Suprapubic skin (tissue), 4 donors: ENCODE measurements at regions not wholly inside any gene's neighbourhood (a gene's known extent, or its start where the extent isn't known, plus 50 kb on each side); places are given as distances from the start of the nearest gene placed in this dataset.

Source experiments
- DNase-seq, 2 donors: peaks; one replicate each; pipeline ENCODE4 v3.0.0-alpha.2; 2019; ENCODE audit warnings: low spot score in 2 of 2
- H3K27ac ChIP-seq: fragments of 200-600 bp; sonication (generic); one replicate; pipeline ENCODE4 v1.5.1; 2019
- H3K27me3 ChIP-seq: fragments of 200-600 bp; sonication (generic); one replicate; pipeline ENCODE4 v1.5.1; 2019
- H3K36me3 ChIP-seq: fragments of 200-600 bp; sonication (generic); one replicate; pipeline ENCODE4 v1.5.1; 2019
- H3K4me1 ChIP-seq: fragments of 200-600 bp; sonication (generic); one replicate; pipeline ENCODE4 v1.5.1; 2019
- H3K4me3 ChIP-seq: fragments of 200-600 bp; sonication (generic); one replicate; pipeline ENCODE4 v1.5.1; 2019; ENCODE audit warnings: mild to moderate bottlenecking
- H3K9me3 ChIP-seq: fragments of 200-600 bp; sonication (generic); one replicate; pipeline ENCODE4 v1.5.1; 2019
- EP300 ChIP-seq: sonication (generic); formaldehyde crosslinking; IDR thresholded peaks from one replicate; pipeline ENCODE4 v1.6.1; 2017; ENCODE audit warnings: antibody characterized with exemption
- POLR2A ChIP-seq, 2 donors: fragments of 450-650 bp; IDR thresholded peaks; one replicate each; pipeline ENCODE4 v1.6.1; 2017; ENCODE audit warnings: antibody characterized with exemption in 2 of 2, mild to moderate bottlenecking in 2 of 2, moderate library complexity in 2 of 2
- POLR2AphosphoS5 ChIP-seq, 3 donors: sonication (generic); formaldehyde crosslinking; IDR thresholded peaks; one replicate each; pipeline ENCODE4 v1.6.1; 2017; ENCODE audit warnings: antibody characterized with exemption in 3 of 3
- WGBS: methylation state at CpG from one replicate; pipeline ENCODE4 v1.1.5; 2018; 5-methylcytosine and 5-hydroxymethylcytosine counted together
- TF ChIP-seq, protein P1 (sequence below), 2 donors: fragments of 200-600 bp in 1 of 2; fragments of 450-650 bp in 1 of 2; sonication (generic) in 1 of 2; IDR thresholded peaks; one replicate each; pipeline ENCODE4 v1.5.1; 2016 to 2019; ENCODE audit warnings: antibody characterized with exemption in 2 of 2, mild to moderate bottlenecking in 1 of 2, moderate library complexity in 1 of 2

- TF ChIP-seq EP300: no peak
- TF ChIP-seq, protein P1, sequence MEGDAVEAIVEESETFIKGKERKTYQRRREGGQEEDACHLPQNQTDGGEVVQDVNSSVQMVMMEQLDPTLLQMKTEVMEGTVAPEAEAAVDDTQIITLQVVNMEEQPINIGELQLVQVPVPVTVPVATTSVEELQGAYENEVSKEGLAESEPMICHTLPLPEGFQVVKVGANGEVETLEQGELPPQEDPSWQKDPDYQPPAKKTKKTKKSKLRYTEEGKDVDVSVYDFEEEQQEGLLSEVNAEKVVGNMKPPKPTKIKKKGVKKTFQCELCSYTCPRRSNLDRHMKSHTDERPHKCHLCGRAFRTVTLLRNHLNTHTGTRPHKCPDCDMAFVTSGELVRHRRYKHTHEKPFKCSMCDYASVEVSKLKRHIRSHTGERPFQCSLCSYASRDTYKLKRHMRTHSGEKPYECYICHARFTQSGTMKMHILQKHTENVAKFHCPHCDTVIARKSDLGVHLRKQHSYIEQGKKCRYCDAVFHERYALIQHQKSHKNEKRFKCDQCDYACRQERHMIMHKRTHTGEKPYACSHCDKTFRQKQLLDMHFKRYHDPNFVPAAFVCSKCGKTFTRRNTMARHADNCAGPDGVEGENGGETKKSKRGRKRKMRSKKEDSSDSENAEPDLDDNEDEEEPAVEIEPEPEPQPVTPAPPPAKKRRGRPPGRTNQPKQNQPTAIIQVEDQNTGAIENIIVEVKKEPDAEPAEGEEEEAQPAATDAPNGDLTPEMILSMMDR (IDR thresholded peaks at IDR 0.05): no peak
- no peak for TF ChIP-seq POLR2A (IDR thresholded peaks at IDR 0.05)
- no peak for TF ChIP-seq POLR2AphosphoS5 (IDR thresholded peaks at IDR 0.05)
- peak in 1 of 2 donors; percentile 56 for DNase-seq
- H3K27ac ChIP-seq: no peak overlapping the region
- H3K27me3 ChIP-seq: peaks cover 4% of the 10 kb centered on the region
- no peaks in the 10 kb centered on the region for H3K36me3 ChIP-seq
- H3K4me3 ChIP-seq: no peak overlapping the region
- 50% methylated on average over 2 of the region's 2 CpGs for WGBS
- no peaks in the 10 kb centered on the region for H3K9me3 ChIP-seq
- H3K4me1 ChIP-seq: peaks cover 23% of the 10 kb centered on the region
Observed at GRCh38 chr5:110054240-110054639, 364.5 kb downstream of the MAN2A1 start.

GRCh38 chr5:110055302-110055701 is 365.6 kb downstream of the MAN2A1 start:
- H3K36me3 ChIP-seq: no peaks in the 10 kb centered on the region
- H3K4me1 ChIP-seq: peaks cover 23% of the 10 kb centered on the region
- no peak overlapping the region for H3K4me3 ChIP-seq
- no peak overlapping the region for H3K27ac ChIP-seq
- no peak for TF ChIP-seq EP300
- TF ChIP-seq POLR2AphosphoS5 (IDR thresholded peaks at IDR 0.05): no peak
- H3K9me3 ChIP-seq: no peaks in the 10 kb centered on the region
- no peak for DNase-seq
- 12% methylated on average over 2 of the region's 2 CpGs for WGBS
- H3K27me3 ChIP-seq: peaks cover 4% of the 10 kb centered on the region

DNA sequence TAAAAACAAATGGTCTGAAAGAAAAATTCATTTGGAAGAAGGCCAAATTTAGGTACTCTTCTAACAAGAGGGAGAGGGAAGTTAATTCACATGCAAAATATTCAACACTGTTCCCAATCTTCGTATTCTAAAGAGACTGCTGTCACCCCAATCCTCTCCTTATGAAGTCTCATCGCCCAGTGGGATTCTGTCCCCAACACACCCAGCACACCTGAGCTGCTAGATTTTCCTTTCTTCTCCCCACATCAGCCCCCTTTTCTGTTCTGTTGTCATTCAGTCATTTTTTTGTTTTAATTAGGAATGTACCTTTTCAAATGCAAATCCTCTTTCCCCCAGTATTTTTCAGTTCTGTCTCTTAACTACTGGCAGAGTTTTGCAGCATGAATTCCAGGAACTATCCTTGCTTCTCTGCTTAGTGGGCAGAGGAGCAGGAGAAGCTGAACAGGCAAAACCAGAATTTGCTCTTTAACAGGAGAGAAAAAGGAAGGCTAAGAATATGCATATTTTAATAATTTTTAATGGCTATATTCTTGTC is 366.9 kb downstream of the MAN2A1 start:
- peaks cover 4% of the 10 kb centered on the region for H3K27me3 ChIP-seq
- no peak overlapping the region for H3K4me3 ChIP-seq
- H3K27ac ChIP-seq: no peak overlapping the region
- TF ChIP-seq POLR2AphosphoS5 (IDR thresholded peaks at IDR 0.05) (no peak), POLR2A (IDR thresholded peaks at IDR 0.05) (no peak), EP300 (no peak)
- TF ChIP-seq, protein P1 (IDR thresholded peaks at IDR 0.05): no peak
- 75% methylated on average over 2 of the region's 2 CpGs for WGBS
- no peak for DNase-seq
- H3K9me3 ChIP-seq: no peaks in the 10 kb centered on the region
- H3K36me3 ChIP-seq: no peaks in the 10 kb centered on the region
- H3K4me1 ChIP-seq: peaks cover 23% of the 10 kb centered on the region

DNA sequence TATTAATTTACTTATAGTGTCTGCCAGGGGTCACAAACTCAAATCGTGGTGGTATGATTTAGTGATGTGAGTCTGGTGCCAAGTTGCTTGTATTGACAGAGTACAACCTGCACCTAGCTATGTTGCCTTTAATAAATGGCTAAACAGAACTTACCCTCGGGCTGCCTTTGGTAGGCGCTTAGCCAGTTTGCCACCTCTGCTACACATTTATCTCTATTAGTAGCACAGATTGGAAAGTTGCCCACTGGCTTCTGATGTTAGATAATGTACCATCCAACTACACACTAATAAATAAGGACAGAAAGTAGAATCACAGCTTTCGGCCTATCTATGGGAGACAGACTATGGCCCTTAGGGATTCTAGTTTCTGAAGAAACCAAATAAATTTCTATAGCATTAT is 368.4 kb downstream of the MAN2A1 start:
- H3K4me3 ChIP-seq: no peak overlapping the region
- TF ChIP-seq POLR2AphosphoS5 (IDR thresholded peaks at IDR 0.05): no peak
- H3K36me3 ChIP-seq: no peaks in the 10 kb centered on the region
- 55% methylated on average over 4 of the region's 4 CpGs for whole genome bisulfite sequencing
- no peak for DNase-seq
- no peaks in the 10 kb centered on the region for H3K27me3 ChIP-seq
- no peaks in the 10 kb centered on the region for H3K9me3 ChIP-seq
- H3K4me1 ChIP-seq: peaks cover 23% of the 10 kb centered on the region
- no peak overlapping the region for H3K27ac ChIP-seq

GRCh38 chr5:110062246-110062645 is 372.5 kb downstream of the MAN2A1 start:
- WGBS: 72% methylated on average over 1 of the region's 1 CpG
- no peak for TF ChIP-seq POLR2A (IDR thresholded peaks at IDR 0.05)
- no peak for TF ChIP-seq EP300
- TF ChIP-seq POLR2AphosphoS5 (IDR thresholded peaks at IDR 0.05): no peak
- TF ChIP-seq, protein P1 (IDR thresholded peaks at IDR 0.05): no peak
- Histone ChIP-seq H3K27me3 (no peaks in the 10 kb centered on the region), H3K4me3 (no peak overlapping the region), H3K9me3 (no peaks in the 10 kb centered on the region), H3K4me1 (peaks cover 6% of the 10 kb centered on the region), H3K27ac (no peak overlapping the region), H3K36me3 (no peaks in the 10 kb centered on the region)
- no peak for DNase-seq

DNA sequence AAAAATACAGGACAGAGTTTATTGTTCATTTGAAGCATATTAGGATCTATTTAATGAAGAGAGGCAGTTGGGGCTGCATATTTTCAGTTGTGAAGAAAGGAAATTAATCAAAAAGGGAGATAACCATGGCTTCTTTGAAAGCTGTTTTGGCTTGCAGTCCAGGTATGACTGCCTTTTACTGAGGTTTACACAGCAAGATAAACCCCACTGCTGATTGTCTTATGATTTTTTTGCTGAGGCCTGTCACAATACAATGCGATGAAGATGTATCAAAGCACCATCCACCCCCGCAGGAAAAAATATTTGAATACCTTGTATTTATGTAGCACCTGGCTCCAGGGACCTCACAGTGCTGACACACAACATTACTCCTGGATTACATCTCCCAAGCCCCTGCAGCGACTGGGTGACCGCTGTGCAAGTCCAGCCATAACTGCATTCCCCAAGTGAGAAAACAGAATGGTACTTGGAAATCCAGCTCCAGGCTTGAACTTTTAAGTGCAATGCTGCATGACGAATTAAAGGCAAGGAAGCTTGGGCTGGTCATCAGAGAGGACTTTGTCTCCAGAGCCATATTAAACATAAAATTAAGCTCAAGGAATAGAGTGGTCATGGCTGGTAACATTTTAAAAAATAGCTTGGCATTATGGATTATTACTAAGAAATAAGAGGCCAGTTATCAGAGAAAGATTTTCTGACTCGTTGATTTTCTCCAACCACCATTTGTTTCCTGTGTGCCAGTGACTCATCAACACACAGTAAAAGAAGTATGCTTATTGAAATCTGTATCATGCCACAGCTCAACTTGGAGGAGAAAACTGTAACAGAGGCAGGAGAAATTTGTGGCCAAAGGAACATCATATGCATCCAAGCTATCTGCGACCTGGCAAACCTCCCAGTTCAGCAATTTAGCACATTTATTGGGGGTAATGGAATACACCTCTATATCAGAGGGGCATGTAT is 374.2 kb downstream of the MAN2A1 start:
- no peak for DNase-seq

More for the DNA sequence above, 374.2 kb downstream of the MAN2A1 start:
- Histone ChIP-seq H3K36me3 (no peaks in the 10 kb centered on the region), H3K27me3 (no peaks in the 10 kb centered on the region), H3K4me1 (no peaks in the 10 kb centered on the region), H3K4me3 (no peak overlapping the region), H3K27ac (no peak overlapping the region), H3K9me3 (no peaks in the 10 kb centered on the region)
- 76% methylated on average over 7 of the region's 7 CpGs for WGBS
- TF ChIP-seq, protein P1 (IDR thresholded peaks at IDR 0.05): no peak
- no peak for TF ChIP-seq EP300
- no peak for TF ChIP-seq POLR2A (IDR thresholded peaks at IDR 0.05)
- TF ChIP-seq POLR2AphosphoS5 (IDR thresholded peaks at IDR 0.05): no peak
